GM19351 (cell line): ENCODE measurements at regions not wholly inside any gene's neighbourhood (a gene's known extent, or its start where the extent isn't known, plus 50 kb on each side); places are given as distances from the start of the nearest gene placed in this dataset.

Experiments used
- ATAC-seq: cut with Tn5 transposase; IDR thresholded peaks from one replicate; pipeline ENCODE4 v1.9.1; 2021; ENCODE audit warnings: mild to moderate bottlenecking, moderate library complexity; ENCODE audit not compliant: unreplicated experiment

- ATAC-seq = no peak
Measured at GRCh38 chr17:77815127-77815905, 143.2 kb upstream of the TNRC6C start.

- ATAC-seq = no peak
Measured at GRCh38 chr17:77817953-77818352, 140.6 kb upstream of the TNRC6C start.

- ATAC-seq = no peak
Measured at GRCh38 chr17:77819497-77819896, 139.0 kb upstream of the TNRC6C start.

- ATAC-seq = no peak
Measured at GRCh38 chr17:77821114-77821513, 137.4 kb upstream of the TNRC6C start.

- no peak for ATAC-seq
Measured at GRCh38 chr17:77822302-77823030, 136.0 kb upstream of the TNRC6C start.

- ATAC-seq = no peak
Measured at GRCh38 chr17:77824102-77824779, 134.3 kb upstream of the TNRC6C start.

- no peak for ATAC-seq
Measured at GRCh38 chr17:77824780-77825280, 133.7 kb upstream of the TNRC6C start.

- ATAC-seq = no peak
Measured at GRCh38 chr17:77825621-77826020, 132.9 kb upstream of the TNRC6C start.

- ATAC-seq = no peak
Measured at GRCh38 chr17:77826132-77826873, 132.2 kb upstream of the TNRC6C start.

- ATAC-seq = no peak
Measured at GRCh38 chr17:77827039-77827438, 131.5 kb upstream of the TNRC6C start.

- no peak for ATAC-seq
Measured at GRCh38 chr17:77827511-77827910, 131.0 kb upstream of the TNRC6C start.

GRCh38 chr17:77828749-77829539 lies 129.6 kb upstream of the TNRC6C start:
- ATAC-seq = no peak

- ATAC-seq = no peak
Measured at GRCh38 chr17:77829843-77830799, 128.4 kb upstream of the TNRC6C start.

- ATAC-seq = no peak
Measured at GRCh38 chr17:77830816-77831473, 127.6 kb upstream of the TNRC6C start.

- no peak for ATAC-seq
Measured at GRCh38 chr17:77831474-77832179, 126.9 kb upstream of the TNRC6C start.

GRCh38 chr17:77832180-77832560 lies 126.3 kb upstream of the TNRC6C start:
- no peak for ATAC-seq

- ATAC-seq = no peak
Measured at GRCh38 chr17:77833769-77834168, 124.7 kb upstream of the TNRC6C start.
